ENCODE measurements at regions not wholly inside any gene's neighbourhood (a gene's known extent, or its start where the extent isn't known, plus 50 kb on each side); places are given as distances from the start of the nearest gene placed in this dataset.

- TF ChIP-seq CTCF (IDR thresholded peaks at IDR 0.05): no peak
- H3K36me3 ChIP-seq (ENCODE audit: insufficient read depth in 1 of 2, low read depth in 1 of 2): no peaks in the 10 kb centered on the region
- H3K4me1 ChIP-seq: no peaks in the 10 kb centered on the region
- no peak for ATAC-seq
- H3K4me3 ChIP-seq: no peak overlapping the region
- intact Hi-C loops (cut with DNase I): no loop called here
- H3K27ac ChIP-seq: no peak overlapping the region
- no peaks in the 10 kb centered on the region for H3K27me3 ChIP-seq (ENCODE audit: insufficient read depth in 3 of 3, low read length in 2 of 3)
- no peak for DNase-seq
- peaks cover 4% of the 10 kb centered on the region for H3K9me3 ChIP-seq
Measured at GRCh38 chr2:151078889-151079288, 182.8 kb downstream of the RBM43 start.

- TF ChIP-seq CTCF (IDR thresholded peaks at IDR 0.05): no peak
- Histone ChIP-seq H3K36me3 (ENCODE audit: insufficient read depth in 1 of 2, low read depth in 1 of 2) (no peaks in the 10 kb centered on the region), H3K4me3 (no peak overlapping the region), H3K4me1 (no peaks in the 10 kb centered on the region), H3K9me3 (peaks cover 4% of the 10 kb centered on the region), H3K27ac (no peak overlapping the region), H3K27me3 (ENCODE audit: insufficient read depth in 3 of 3, low read length in 2 of 3) (no peaks in the 10 kb centered on the region)
- intact Hi-C loops (cut with DNase I): no loop called here
- no peak for DNase-seq
- WGBS, 3 donors: 68 to 72% (median 69%) methylated on average over 1 of the region's 1 CpG
- no peak for ATAC-seq
Measured at GRCh38 chr2:151071906-151072305, 189.8 kb downstream of the RBM43 start.

GRCh38 chr2:151071382-151071781 lies 190.3 kb downstream of the RBM43 start:
- 47 to 57% (median 49%) methylated on average over 2 of the region's 2 CpGs for WGBS, 3 donors
- DNase-seq (no peak), ATAC-seq (no peak)
- Histone ChIP-seq H3K4me1 (no peaks in the 10 kb centered on the region), H3K27me3 (ENCODE audit: insufficient read depth in 3 of 3, low read length in 2 of 3) (no peaks in the 10 kb centered on the region), H3K4me3 (no peak overlapping the region), H3K27ac (no peak overlapping the region), H3K36me3 (ENCODE audit: insufficient read depth in 1 of 2, low read depth in 1 of 2) (no peaks in the 10 kb centered on the region), H3K9me3 (peaks cover 4% of the 10 kb centered on the region)
- no peak for TF ChIP-seq CTCF (IDR thresholded peaks at IDR 0.05)
- intact Hi-C loops (cut with DNase I): no loop called here

DNA sequence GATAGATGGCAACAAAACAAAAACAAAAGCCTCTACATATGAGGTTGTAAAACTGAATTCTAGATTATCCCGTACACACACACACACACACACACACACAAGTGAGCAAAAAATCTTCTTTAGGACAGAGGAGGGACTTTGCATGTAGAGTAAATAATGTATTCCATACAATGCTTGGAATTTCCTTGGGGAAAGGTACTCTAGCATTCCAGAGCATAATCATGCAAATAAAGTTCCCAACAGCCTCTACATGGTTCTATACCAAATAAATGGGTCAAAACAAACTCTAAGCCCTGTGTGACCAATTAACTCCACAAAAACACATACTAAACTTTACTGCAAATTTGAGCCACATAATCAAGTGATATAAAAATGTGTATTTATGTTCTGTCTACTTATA lies 191.4 kb downstream of the RBM43 start:
- intact Hi-C loops (cut with DNase I): no loop called here
- H3K36me3 ChIP-seq (ENCODE audit: insufficient read depth in 1 of 2, low read depth in 1 of 2): no peaks in the 10 kb centered on the region
- no peaks in the 10 kb centered on the region for H3K9me3 ChIP-seq
- H3K27me3 ChIP-seq (ENCODE audit: insufficient read depth in 3 of 3, low read length in 2 of 3): no peaks in the 10 kb centered on the region
- no peak overlapping the region for H3K4me3 ChIP-seq
- H3K4me1 ChIP-seq: no peaks in the 10 kb centered on the region
- DNase-seq: no peak
- WGBS, 3 donors: 64 to 81% (median 71%) methylated on average over 1 of the region's 1 CpG
- H3K27ac ChIP-seq: no peak overlapping the region
- ATAC-seq: no peak
- no peak for TF ChIP-seq CTCF (IDR thresholded peaks at IDR 0.05)

- no peak for DNase-seq
- intact Hi-C loops (cut with DNase I): no loop called here
- no peaks in the 10 kb centered on the region for H3K36me3 ChIP-seq (ENCODE audit: insufficient read depth in 1 of 2, low read depth in 1 of 2)
- no peaks in the 10 kb centered on the region for H3K27me3 ChIP-seq (ENCODE audit: insufficient read depth in 3 of 3, low read length in 2 of 3)
- TF ChIP-seq CTCF (IDR thresholded peaks at IDR 0.05): no peak
- H3K4me1 ChIP-seq: no peaks in the 10 kb centered on the region
- WGBS, 3 donors: 63 to 65% (median 63%) methylated on average over 8 of the region's 8 CpGs
- no peak overlapping the region for H3K27ac ChIP-seq
- ATAC-seq: no peak
- H3K9me3 ChIP-seq: no peaks in the 10 kb centered on the region
- no peak overlapping the region for H3K4me3 ChIP-seq
Measured at GRCh38 chr2:151067658-151068369, 193.8 kb downstream of the RBM43 start.
